Panc1 (cell line): ENCODE measurements at regions not wholly inside any gene's neighbourhood (a gene's known extent, or its start where the extent isn't known, plus 50 kb on each side); places are given as distances from the start of the nearest gene placed in this dataset.

Experiments
- ATAC-seq: fragments of 200-7000 bp; cut with Tn5 transposase; 2 replicates; pipeline ENCODE4 v1.9.1; 2020; ENCODE audit warnings: mild to moderate bottlenecking, moderate library complexity
- BruUV-seq: library from RNA; stranded (reverse); fragments of 400-500 nt; replicated peaks from 2 replicates; lab custom pipeline; 2021; lab: Mats Ljungman, UMichigan
- CTCF ChIA-PET: fragments of 300-600 bp; sonication (Branson Sonifier 250); formaldehyde crosslinking; loops from one replicate; lab custom pipeline; 2022; ENCODE audit warnings: antibody characterized with exemption; lab: Charles Lee
- POLR2A ChIA-PET: fragments of 300-600 bp; sonication (Branson Sonifier 250); formaldehyde crosslinking; loops from one replicate; lab custom pipeline; 2022; ENCODE audit warnings: antibody characterized with exemption; lab: Charles Lee
- DNase-seq: peaks from one replicate; pipeline ENCODE4 v3.0.0-alpha.2; 2010; ENCODE audit warnings: low read depth, low spot score
- H3K27ac ChIP-seq: 2 replicates; pipeline ENCODE4 v1.5.1; 2011; ENCODE audit warnings: mild to moderate bottlenecking, low read length, inconsistent platforms
- H3K27me3 ChIP-seq: fragments of 200-500 bp; sonication (Bioruptor generic); 2 replicates; pipeline ENCODE4 v1.6.0; 2014; ENCODE audit warnings: low read length, inconsistent platforms; ENCODE audit not compliant: control insufficient read depth, insufficient read depth
- H3K36me3 ChIP-seq: fragments of 200-500 bp; sonication (Bioruptor generic); 2 replicates; pipeline ENCODE4 v1.5.1; 2014; ENCODE audit warnings: inconsistent platforms, mild to moderate bottlenecking, low read length, moderate library complexity; ENCODE audit not compliant: control insufficient read depth, insufficient read depth
- H3K4me1 ChIP-seq: 2 replicates; pipeline ENCODE4 v1.5.1; 2011; ENCODE audit warnings: inconsistent platforms, mild to moderate bottlenecking, low read length, moderate library complexity; ENCODE audit not compliant: control insufficient read depth, insufficient read depth
- H3K4me3 ChIP-seq, 2 experiments: 2 replicates each; pipeline ENCODE4 v1.5.1; 2011 to 2012; ENCODE audit warnings: low read depth in 2 of 2, low read length in 2 of 2, mild to moderate bottlenecking in 2 of 2, inconsistent platforms in 1 of 2, moderate library complexity in 1 of 2
- H3K9me3 ChIP-seq: fragments of 200-500 bp; sonication (Bioruptor generic); 2 replicates; pipeline ENCODE4 v1.5.1; 2014; ENCODE audit warnings: low read depth, mild to moderate bottlenecking, inconsistent platforms, low read length, moderate library complexity; ENCODE audit not compliant: control insufficient read depth, insufficient read depth
- CTCF ChIP-seq: fragments of 450-650 bp; IDR thresholded peaks from 2 replicates; pipeline ENCODE4 v1.5.1; 2017; ENCODE audit warnings: mild to moderate bottlenecking
- POLR2AphosphoS5 ChIP-seq: IDR thresholded peaks from 2 replicates; pipeline ENCODE4 v1.6.1; 2012; ENCODE audit warnings: mild to moderate bottlenecking, low read depth, low read length, moderate library complexity
- REST ChIP-seq, 2 experiments: IDR thresholded peaks; 2 replicates each; pipeline ENCODE4 v1.6.1; 2011 to 2012; ENCODE audit warnings: low read depth in 2 of 2, control low read depth in 1 of 2, low read length in 1 of 2, mild to moderate bottlenecking in 1 of 2, moderate library complexity in 1 of 2; ENCODE audit not compliant: insufficient read depth in 1 of 2
- SIN3A ChIP-seq: IDR thresholded peaks from 2 replicates; pipeline ENCODE4 v1.6.1; 2012; ENCODE audit warnings: low read depth, mild to moderate bottlenecking, low read length, moderate library complexity, borderline replicate concordance; ENCODE audit not compliant: insufficient read depth
- TCF7L2 ChIP-seq: IDR thresholded peaks from 2 replicates; pipeline ENCODE4 v1.6.1; 2011; ENCODE audit warnings: mild to moderate bottlenecking, low read depth, low read length, inconsistent platforms
- in situ Hi-C: cut with HindIII; loops from 2 replicates; pipeline ENCODE4 v1.10.0; 2016; ENCODE audit warnings: low sequenced_read_pairs, low pct_unique_long_range_greater_than_20kb
- intact Hi-C: fragments of 100-400 bp; cut with micrococcal nuclease; formaldehyde crosslinking; loops from one replicate; pipeline ENCODE4 v1.10.0; 2022; ENCODE audit not compliant: unreplicated experiment

GRCh38 chr3:46114323-46114988, 87.2 kb upstream of the XCR1 start:
- Histone ChIP-seq H3K27me3 (no peaks in the 10 kb centered on the region; the same call in 1 of the 2 replicates), H3K27ac (no peak overlapping the region), H3K4me3 (no peak overlapping the region), H3K9me3 (no peaks in the 10 kb centered on the region), H3K4me1 (no peaks in the 10 kb centered on the region), H3K36me3 (no peaks in the 10 kb centered on the region)
- in situ Hi-C loops: no loop called here
- ATAC-seq: no peak
- no peak for DNase-seq
- BruUV-seq: no TSS peak
- intact Hi-C loops: no loop called here
- no peak for TF ChIP-seq CTCF
- no peak for TF ChIP-seq TCF7L2
- TF ChIP-seq SIN3A: no peak
- no peak for TF ChIP-seq POLR2AphosphoS5
- no peak for TF ChIP-seq REST (IDR thresholded peaks at IDR 0.05; ENCODE audit: insufficient read depth in 1 of 2, low read depth in 2 of 2, low read length in 1 of 2)
- ChIA-PET POLR2A (no interaction called here), CTCF (no interaction called here)

- no peak for DNase-seq
- ATAC-seq: no peak
- ChIA-PET CTCF (no interaction called here), POLR2A (no interaction called here)
- Histone ChIP-seq H3K27ac (no peak overlapping the region), H3K36me3 (no peaks in the 10 kb centered on the region), H3K4me1 (no peaks in the 10 kb centered on the region), H3K4me3 (no peak overlapping the region), H3K9me3 (no peaks in the 10 kb centered on the region), H3K27me3 (no peaks in the 10 kb centered on the region)
- no TSS peak for BruUV-seq
- in situ Hi-C loops (no loop called here), intact Hi-C loops (no loop called here)
- TF ChIP-seq REST (IDR thresholded peaks at IDR 0.05; ENCODE audit: insufficient read depth in 1 of 2, low read depth in 2 of 2, low read length in 1 of 2): no peak
- TF ChIP-seq CTCF: no peak
- TF ChIP-seq POLR2AphosphoS5: no peak
- TF ChIP-seq SIN3A: no peak
- no peak for TF ChIP-seq TCF7L2
Measured at GRCh38 chr3:46113608-46114007, 86.3 kb upstream of the XCR1 start.
